GM12878 (cell line): ENCODE measurements at regions not wholly inside any gene's neighbourhood (a gene's known extent, or its start where the extent isn't known, plus 50 kb on each side); places are given as distances from the start of the nearest gene placed in this dataset.

Source experiments
- BHLHE40 ChIP-seq, 2 experiments: fragments of 450-650 bp in 1 of 2; IDR thresholded peaks; 2 replicates each; pipeline ENCODE4 v1.6.1; 2011 to 2017; ENCODE audit warnings: low read depth in 2 of 2, borderline replicate concordance in 1 of 2, improper control_type of control experiment in 1 of 2, low read length in 1 of 2, mild to moderate bottlenecking in 1 of 2
- CBFB ChIP-seq: IDR thresholded peaks from 2 replicates; pipeline ENCODE4 v1.6.1; 2016; ENCODE audit warnings: antibody characterized with exemption, low read depth
- CEBPB ChIP-seq, 2 experiments: fragments of 150-350 bp in 1 of 2; IDR thresholded peaks; 2 replicates each; pipeline ENCODE4 v1.6.1; 2012 to 2014; ENCODE audit warnings: low read depth in 2 of 2, low read length in 2 of 2, borderline replicate concordance in 1 of 2, inconsistent platforms in 1 of 2
- CHD4 ChIP-seq: fragments of 200-600 bp; sonication (generic); IDR thresholded peaks from 2 replicates; pipeline ENCODE4 v1.6.1; 2016; ENCODE audit warnings: mild to moderate bottlenecking
- CREB1 ChIP-seq: IDR thresholded peaks from 2 replicates; pipeline ENCODE4 v1.6.1; 2012; ENCODE audit warnings: low read depth, mild to moderate bottlenecking, inconsistent platforms
- EGR1 ChIP-seq, 2 experiments: IDR thresholded peaks; 1 replicate in 1 of 2; 2 replicates in 1 of 2; pipeline ENCODE4 v1.6.1; 2011 to 2012; ENCODE audit warnings: low read depth in 2 of 2, low read length in 2 of 2, borderline replicate concordance in 1 of 2, mild to moderate bottlenecking in 1 of 2, moderate library complexity in 1 of 2
- EP300 ChIP-seq, 2 experiments: fragments of 150-350 bp in 1 of 2; IDR thresholded peaks; 2 replicates each; pipeline ENCODE4 v1.6.1; 2011 to 2012; ENCODE audit warnings: low read depth in 2 of 2, low read length in 2 of 2, borderline replicate concordance in 1 of 2, improper control_type of control experiment in 1 of 2, inconsistent platforms in 1 of 2; ENCODE audit not compliant: control insufficient read depth in 1 of 2
- EZH2 ChIP-seq: IDR thresholded peaks from 2 replicates; pipeline ENCODE4 v1.6.1; 2012; ENCODE audit warnings: low read depth, mild to moderate bottlenecking, control low read depth, inconsistent platforms, low read length, borderline replicate concordance; ENCODE audit not compliant: control insufficient read depth
- HCFC1 ChIP-seq: fragments of 150-350 bp; IDR thresholded peaks from 2 replicates; pipeline ENCODE4 v1.6.1; 2014; ENCODE audit warnings: low read length
- HDAC6 ChIP-seq: fragments of 200-600 bp; sonication (generic); IDR thresholded peaks from one replicate; pipeline ENCODE4 v1.8.0; 2017; ENCODE audit warnings: antibody characterized with exemption; ENCODE audit not compliant: unreplicated experiment
- IKZF1 ChIP-seq: fragments of 450-650 bp; conservative IDR thresholded peaks from 2 replicates; pipeline ENCODE4 v1.6.1; 2017; ENCODE audit warnings: antibody characterized with exemption, mild to moderate bottlenecking
- JUND ChIP-seq: IDR thresholded peaks from 2 replicates; pipeline ENCODE4 v1.6.1; 2012; ENCODE audit warnings: low read depth, mild to moderate bottlenecking, low read length, improper control_type of control experiment, moderate library complexity
- KLF5 ChIP-seq: fragments of 450-650 bp; IDR thresholded peaks from 2 replicates; pipeline ENCODE4 v1.6.1; 2014; ENCODE audit warnings: mild to moderate bottlenecking; ENCODE audit not compliant: partially characterized antibody
- MEF2A ChIP-seq: IDR thresholded peaks from 2 replicates; pipeline ENCODE4 v1.6.1; 2011; ENCODE audit warnings: low read depth, mild to moderate bottlenecking, low read length, moderate library complexity; ENCODE audit not compliant: insufficient read depth
- MTA2 ChIP-seq: fragments of 450-650 bp; IDR thresholded peaks from 2 replicates; pipeline ENCODE4 v1.6.1; 2016; ENCODE audit warnings: low read depth, mild to moderate bottlenecking, moderate library complexity
- NR2C1 ChIP-seq: fragments of 450-650 bp; IDR thresholded peaks from 2 replicates; pipeline ENCODE4 v1.6.1; 2017; ENCODE audit warnings: antibody characterized with exemption, mild to moderate bottlenecking, moderate library complexity
- POLR2A ChIP-seq: IDR thresholded peaks from 2 replicates; pipeline ENCODE4 v1.6.1; 2011; ENCODE audit warnings: low read depth, mild to moderate bottlenecking, low read length
- RUNX3 ChIP-seq: IDR thresholded peaks from 2 replicates; pipeline ENCODE4 v1.6.1; 2012; ENCODE audit warnings: low read length, inconsistent platforms
- SIX5 ChIP-seq: IDR thresholded peaks from 2 replicates; pipeline ENCODE4 v1.6.1; 2011; ENCODE audit warnings: mild to moderate bottlenecking, low read depth, low read length, moderate library complexity; ENCODE audit not compliant: severe bottlenecking
- SMAD1 ChIP-seq: fragments of 450-650 bp; IDR thresholded peaks from 2 replicates; pipeline ENCODE4 v1.6.1; 2018; ENCODE audit warnings: mild to moderate bottlenecking, low read depth; ENCODE audit not compliant: partially characterized antibody
- SPI1 ChIP-seq: IDR thresholded peaks from 2 replicates; pipeline ENCODE4 v1.6.1; 2011; ENCODE audit warnings: low read depth, mild to moderate bottlenecking, low read length, moderate library complexity, borderline replicate concordance; ENCODE audit not compliant: insufficient read depth
- YY1 ChIP-seq: IDR thresholded peaks from 2 replicates; pipeline ENCODE4 v1.6.1; 2011; ENCODE audit warnings: low read depth, mild to moderate bottlenecking, low read length
- ZNF622 ChIP-seq: fragments of 450-650 bp; IDR thresholded peaks from 2 replicates; pipeline ENCODE4 v1.6.1; 2017; ENCODE audit warnings: mild to moderate bottlenecking, inconsistent platforms
- TF ChIP-seq, protein P1 (sequence below): fragments of 450-650 bp; IDR thresholded peaks from 2 replicates; pipeline ENCODE4 v1.6.1; 2016; ENCODE audit warnings: mild to moderate bottlenecking
- TF ChIP-seq, protein P2 (sequence below): fragments of 450-650 bp; IDR thresholded peaks from 2 replicates; pipeline ENCODE4 v1.6.1; 2018; ENCODE audit warnings: borderline replicate concordance, mild to moderate bottlenecking; ENCODE audit not compliant: partially characterized antibody

DNA sequence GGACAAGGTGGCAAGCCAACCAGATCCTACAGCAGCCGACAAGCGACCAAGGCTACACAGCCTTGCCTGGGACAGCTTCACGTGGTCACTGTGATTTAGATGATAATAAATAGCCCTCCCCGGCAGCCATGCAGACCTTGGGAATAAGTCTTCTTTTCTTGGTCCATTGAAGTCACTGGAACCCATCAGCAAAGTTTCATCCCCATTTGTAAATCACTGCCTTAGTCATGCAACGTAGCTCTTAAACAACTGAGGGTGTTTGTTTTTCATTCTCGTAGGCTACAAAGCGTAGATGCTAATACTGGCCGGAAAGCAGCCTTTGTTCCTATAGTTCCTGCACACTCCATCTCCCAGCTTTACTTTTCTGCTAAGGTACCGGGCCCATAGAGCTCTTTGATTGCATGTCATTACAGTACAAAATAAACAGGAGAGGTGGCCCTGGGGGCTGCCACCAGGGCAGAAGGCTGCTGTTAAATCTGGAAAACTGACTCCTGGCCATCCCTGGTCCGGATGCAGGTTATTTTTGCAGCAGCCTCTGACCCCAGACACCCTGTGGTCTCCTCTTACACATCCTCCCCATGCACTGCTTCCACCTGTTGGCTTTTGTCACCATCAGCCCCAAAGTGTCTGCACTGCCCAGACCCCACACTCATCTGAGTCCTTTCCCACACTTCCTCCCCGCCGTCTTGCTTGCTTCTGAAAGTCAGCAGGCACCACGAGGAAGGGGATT is 105.5 kb downstream of the TOMM20 start (continued):
- TF ChIP-seq, protein P1, sequence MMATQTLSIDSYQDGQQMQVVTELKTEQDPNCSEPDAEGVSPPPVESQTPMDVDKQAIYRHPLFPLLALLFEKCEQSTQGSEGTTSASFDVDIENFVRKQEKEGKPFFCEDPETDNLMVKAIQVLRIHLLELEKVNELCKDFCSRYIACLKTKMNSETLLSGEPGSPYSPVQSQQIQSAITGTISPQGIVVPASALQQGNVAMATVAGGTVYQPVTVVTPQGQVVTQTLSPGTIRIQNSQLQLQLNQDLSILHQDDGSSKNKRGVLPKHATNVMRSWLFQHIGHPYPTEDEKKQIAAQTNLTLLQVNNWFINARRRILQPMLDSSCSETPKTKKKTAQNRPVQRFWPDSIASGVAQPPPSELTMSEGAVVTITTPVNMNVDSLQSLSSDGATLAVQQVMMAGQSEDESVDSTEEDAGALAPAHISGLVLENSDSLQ: no peak
- TF ChIP-seq, protein P2, sequence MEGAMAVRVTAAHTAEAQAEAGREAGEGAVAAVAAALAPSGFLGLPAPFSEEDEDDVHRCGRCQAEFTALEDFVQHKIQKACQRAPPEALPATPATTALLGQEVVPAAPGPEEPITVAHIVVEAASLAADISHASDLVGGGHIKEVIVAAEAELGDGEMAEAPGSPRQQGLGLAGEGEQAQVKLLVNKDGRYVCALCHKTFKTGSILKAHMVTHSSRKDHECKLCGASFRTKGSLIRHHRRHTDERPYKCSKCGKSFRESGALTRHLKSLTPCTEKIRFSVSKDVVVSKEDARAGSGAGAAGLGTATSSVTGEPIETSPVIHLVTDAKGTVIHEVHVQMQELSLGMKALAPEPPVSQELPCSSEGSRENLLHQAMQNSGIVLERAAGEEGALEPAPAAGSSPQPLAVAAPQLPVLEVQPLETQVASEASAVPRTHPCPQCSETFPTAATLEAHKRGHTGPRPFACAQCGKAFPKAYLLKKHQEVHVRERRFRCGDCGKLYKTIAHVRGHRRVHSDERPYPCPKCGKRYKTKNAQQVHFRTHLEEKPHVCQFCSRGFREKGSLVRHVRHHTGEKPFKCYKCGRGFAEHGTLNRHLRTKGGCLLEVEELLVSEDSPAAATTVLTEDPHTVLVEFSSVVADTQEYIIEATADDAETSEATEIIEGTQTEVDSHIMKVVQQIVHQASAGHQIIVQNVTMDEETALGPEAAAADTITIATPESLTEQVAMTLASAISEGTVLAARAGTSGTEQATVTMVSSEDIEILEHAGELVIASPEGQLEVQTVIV: no peak
- TF ChIP-seq SPI1: peak; percentile 81; the same call in 1 of the 2 replicates
- 0 out of 2 replicates have a peak, but pooled peaks have one; percentile 36 for TF ChIP-seq MTA2
- 0 out of 3 replicates have a peak, but pooled peaks of 1 of the 2 experiments have one; percentile 26 for TF ChIP-seq EGR1 (IDR thresholded peaks at IDR 0.05; ENCODE audit: borderline replicate concordance in 1 of 2, low read depth in 2 of 2, low read length in 2 of 2)
- no peak for TF ChIP-seq SMAD1
- TF ChIP-seq HCFC1: no peak
- no peak for TF ChIP-seq HDAC6
- no peak for TF ChIP-seq ZNF622
- no peak for TF ChIP-seq JUND
- TF ChIP-seq IKZF1: peak; percentile 79
- TF ChIP-seq CREB1: 0 out of 2 replicates have a peak, but pooled peaks have one; percentile 30
- TF ChIP-seq BHLHE40 (IDR thresholded peaks at IDR 0.05; ENCODE audit: borderline replicate concordance in 1 of 2, low read depth in 2 of 2, low read length in 1 of 2): peak; percentile 39 to 58; a peak in 2 of 4 replicates
- TF ChIP-seq EP300 (IDR thresholded peaks at IDR 0.05; ENCODE audit: borderline replicate concordance in 1 of 2, control insufficient read depth in 1 of 2, low read depth in 2 of 2, low read length in 2 of 2): peak; percentile 49 to 54; a peak in 2 of 4 replicates
- peak; percentile 87 for TF ChIP-seq RUNX3
- no peak for TF ChIP-seq POLR2A
- peak; percentile 52; the same call in 1 of the 2 replicates for TF ChIP-seq YY1
- no peak for TF ChIP-seq SIX5
- no peak for TF ChIP-seq CHD4
- TF ChIP-seq KLF5: no peak
- TF ChIP-seq CBFB: peak; percentile 20; the same call in 1 of the 2 replicates
- TF ChIP-seq CEBPB (IDR thresholded peaks at IDR 0.05; ENCODE audit: borderline replicate concordance in 1 of 2, low read depth in 2 of 2, low read length in 2 of 2): no peak
- no peak for TF ChIP-seq EZH2
- peak; percentile 68; the same call in 1 of the 2 replicates for TF ChIP-seq MEF2A
- TF ChIP-seq NR2C1: no peak
